ENCODE measurements at regions not wholly inside any gene's neighbourhood (a gene's known extent, or its start where the extent isn't known, plus 50 kb on each side); places are given as distances from the start of the nearest gene placed in this dataset.
"Not testable (repeated sequence)": the region's sequence is repeated elsewhere in the genome, so short reads cannot be mapped to it uniquely, and the experiment has no call there.

- DNase-seq, result no peak
These were observed 134.1 kb upstream of the ZNF462 start for GRCh38 chr9:106728860-106729259.

- DNase-seq, result peak; percentile 98
These were observed 131.1 kb upstream of the ZNF462 start for GRCh38 chr9:106731910-106732309.

GRCh38 chr9:106733828-106734380 lies 129.1 kb upstream of the ZNF462 start:
- peak; percentile 27 for DNase-seq

GRCh38 chr9:106737516-106737915 lies 125.5 kb upstream of the ZNF462 start:
- DNase-seq, result no peak

GRCh38 chr9:106738109-106738508 lies 124.9 kb upstream of the ZNF462 start:
- DNase-seq, result no peak

GRCh38 chr9:106745457-106745856 lies 117.5 kb upstream of the ZNF462 start:
- DNase-seq, result no peak

GRCh38 chr9:106745876-106746275 lies 117.1 kb upstream of the ZNF462 start:
- DNase-seq, result no peak

- no peak for DNase-seq
These were observed 111.3 kb upstream of the ZNF462 start for GRCh38 chr9:106751681-106752080.

GRCh38 chr9:106752581-106752980 lies 110.4 kb upstream of the ZNF462 start:
- DNase-seq, result no peak

- no peak for DNase-seq
These were observed 109.8 kb upstream of the ZNF462 start for GRCh38 chr9:106753155-106753671.

GRCh38 chr9:106755736-106756135 lies 107.2 kb upstream of the ZNF462 start:
- DNase-seq, result peak; percentile 13

GRCh38 chr9:106757514-106757913 lies 105.5 kb upstream of the ZNF462 start:
- DNase-seq, result no peak

- DNase-seq, result no peak
These were observed 104.1 kb upstream of the ZNF462 start for GRCh38 chr9:106758911-106759310.

- no peak for DNase-seq
These were observed 101.5 kb upstream of the ZNF462 start for GRCh38 chr9:106761493-106761892.

- DNase-seq, result no peak
These were observed 96.3 kb upstream of the ZNF462 start for GRCh38 chr9:106766616-106767015.

- DNase-seq, result no peak
These were observed 93.6 kb upstream of the ZNF462 start for GRCh38 chr9:106769331-106769730.

GRCh38 chr9:106771608-106772007 lies 91.4 kb upstream of the ZNF462 start:
- no peak for DNase-seq

- DNase-seq, result no peak
These were observed 90.3 kb upstream of the ZNF462 start for GRCh38 chr9:106772523-106773290.

- no peak for DNase-seq
These were observed 89.2 kb upstream of the ZNF462 start for GRCh38 chr9:106773750-106774149.

- DNase-seq, result no peak
These were observed 87.0 kb upstream of the ZNF462 start for GRCh38 chr9:106775960-106776359.

GRCh38 chr9:106779796-106780195 lies 83.2 kb upstream of the ZNF462 start:
- no peak for DNase-seq

- no peak for DNase-seq
These were observed 79.8 kb upstream of the ZNF462 start for GRCh38 chr9:106783121-106783520.

- no peak for DNase-seq
These were observed 78.9 kb upstream of the ZNF462 start for GRCh38 chr9:106784076-106784475.

GRCh38 chr9:106785200-106785599 lies 77.8 kb upstream of the ZNF462 start:
- no peak for DNase-seq

GRCh38 chr9:106788021-106788420 lies 74.9 kb upstream of the ZNF462 start:
- not testable (repeated sequence) for DNase-seq
